ENCODE measurements at regions not wholly inside any gene's neighbourhood (a gene's known extent, or its start where the extent isn't known, plus 50 kb on each side); places are given as distances from the start of the nearest gene placed in this dataset.

DNA sequence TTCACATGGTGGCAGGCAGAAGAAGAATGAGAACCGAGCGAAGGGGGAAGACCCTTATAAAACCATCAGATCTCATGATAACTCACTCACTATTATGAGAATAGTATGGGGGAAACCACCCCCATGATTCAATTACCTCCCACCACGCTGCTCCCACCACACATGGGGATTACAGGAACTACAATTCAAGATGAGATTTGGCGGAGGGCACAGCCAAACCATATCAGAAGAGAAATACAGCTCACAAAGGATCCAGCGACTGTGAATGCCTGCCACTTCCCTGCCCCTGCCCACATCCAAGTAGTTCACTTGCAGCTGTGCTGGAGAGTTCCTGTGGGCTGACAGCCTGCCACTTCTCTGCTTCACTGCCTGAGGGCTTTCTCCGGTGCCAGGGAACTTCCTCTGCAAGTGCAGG, 148.7 kb downstream of the C7orf25 start:
- no peak overlapping the region for H3K27ac ChIP-seq
- 70 to 96% methylated on average over 5 of the region's 6 CpGs for WGBS, 2 donors (ENCODE audit: low coverage in 1 of 2)
- H3K9me3 ChIP-seq, result peaks cover 0 to 4% (median 2%) of the 10 kb centered on the region in 3 donors
- peaks cover 0 to 9% (median 0%) of the 10 kb centered on the region in 3 donors for H3K4me1 ChIP-seq
- TF ChIP-seq, protein P1, sequence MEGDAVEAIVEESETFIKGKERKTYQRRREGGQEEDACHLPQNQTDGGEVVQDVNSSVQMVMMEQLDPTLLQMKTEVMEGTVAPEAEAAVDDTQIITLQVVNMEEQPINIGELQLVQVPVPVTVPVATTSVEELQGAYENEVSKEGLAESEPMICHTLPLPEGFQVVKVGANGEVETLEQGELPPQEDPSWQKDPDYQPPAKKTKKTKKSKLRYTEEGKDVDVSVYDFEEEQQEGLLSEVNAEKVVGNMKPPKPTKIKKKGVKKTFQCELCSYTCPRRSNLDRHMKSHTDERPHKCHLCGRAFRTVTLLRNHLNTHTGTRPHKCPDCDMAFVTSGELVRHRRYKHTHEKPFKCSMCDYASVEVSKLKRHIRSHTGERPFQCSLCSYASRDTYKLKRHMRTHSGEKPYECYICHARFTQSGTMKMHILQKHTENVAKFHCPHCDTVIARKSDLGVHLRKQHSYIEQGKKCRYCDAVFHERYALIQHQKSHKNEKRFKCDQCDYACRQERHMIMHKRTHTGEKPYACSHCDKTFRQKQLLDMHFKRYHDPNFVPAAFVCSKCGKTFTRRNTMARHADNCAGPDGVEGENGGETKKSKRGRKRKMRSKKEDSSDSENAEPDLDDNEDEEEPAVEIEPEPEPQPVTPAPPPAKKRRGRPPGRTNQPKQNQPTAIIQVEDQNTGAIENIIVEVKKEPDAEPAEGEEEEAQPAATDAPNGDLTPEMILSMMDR (IDR thresholded peaks at IDR 0.05), result no peak
- TF ChIP-seq EP300 (IDR thresholded peaks at IDR 0.05) (no peak), POLR2A (IDR thresholded peaks at IDR 0.05) (no peak), POLR2AphosphoS5 (IDR thresholded peaks at IDR 0.05) (no peak)
- no peaks in the 10 kb centered on the region for H3K27me3 ChIP-seq
- H3K36me3 ChIP-seq, result no peaks in the 10 kb centered on the region
- H3K4me3 ChIP-seq, result no peak overlapping the region
- no peak for ATAC-seq

DNA sequence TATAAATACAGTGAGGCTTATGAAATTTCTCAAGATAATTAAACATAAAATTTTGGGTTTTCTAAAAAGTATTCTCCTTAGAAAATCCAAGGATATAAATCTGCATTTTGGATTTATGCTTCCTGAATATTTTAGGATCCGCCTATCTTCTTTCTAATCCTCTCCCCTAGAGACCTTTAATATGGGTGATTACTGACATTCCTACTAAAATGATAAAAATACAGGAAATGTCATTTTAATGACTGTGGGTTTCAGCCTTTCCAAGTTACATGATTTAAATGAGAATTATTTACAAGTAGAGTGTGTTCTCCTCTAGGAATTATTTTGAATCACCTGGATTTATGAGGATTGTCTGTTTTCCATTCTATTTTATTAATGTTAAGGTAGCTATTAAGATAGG, 150.4 kb downstream of the C7orf25 start:
- H3K27me3 ChIP-seq, result no peaks in the 10 kb centered on the region
- peaks cover 0 to 4% (median 2%) of the 10 kb centered on the region in 3 donors for H3K9me3 ChIP-seq
- no peak for ATAC-seq
- H3K4me3 ChIP-seq, result no peak overlapping the region
- WGBS, 2 donors (ENCODE audit: low coverage in 1 of 2), result 67 to 86% methylated on average over 1 of the region's 1 CpG
- TF ChIP-seq POLR2A (IDR thresholded peaks at IDR 0.05), result no peak
- TF ChIP-seq, protein P1 (IDR thresholded peaks at IDR 0.05), result no peak
- TF ChIP-seq EP300 (IDR thresholded peaks at IDR 0.05), result no peak
- no peak for TF ChIP-seq POLR2AphosphoS5 (IDR thresholded peaks at IDR 0.05)
- peaks cover 0 to 5% (median 0%) of the 10 kb centered on the region in 3 donors for H3K4me1 ChIP-seq
- H3K27ac ChIP-seq, result no peak overlapping the region
- no peaks in the 10 kb centered on the region for H3K36me3 ChIP-seq

DNA sequence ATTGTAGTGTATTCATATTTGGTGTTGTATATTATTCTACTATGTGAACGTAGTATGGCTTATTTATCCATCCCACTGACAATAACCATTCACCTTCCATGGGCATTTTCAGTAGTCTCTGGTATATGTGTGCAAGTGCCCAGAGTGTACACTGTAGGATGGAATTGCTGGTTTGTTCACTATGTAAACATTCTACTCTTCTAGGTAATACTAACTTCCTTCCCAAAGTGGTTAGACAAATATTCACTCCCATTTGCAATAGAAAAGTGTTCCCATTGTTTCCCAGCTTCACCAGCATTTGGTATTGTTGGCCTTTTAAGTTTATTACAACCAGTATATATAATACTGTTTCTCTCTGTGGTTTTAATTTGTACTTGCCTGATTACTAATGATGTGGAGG, 153.7 kb downstream of the C7orf25 start:
- no peaks in the 10 kb centered on the region for H3K4me1 ChIP-seq
- H3K4me3 ChIP-seq, result no peak overlapping the region
- H3K9me3 ChIP-seq, result peaks cover 0 to 4% (median 2%) of the 10 kb centered on the region in 3 donors
- TF ChIP-seq, protein P1 (IDR thresholded peaks at IDR 0.05), result no peak
- TF ChIP-seq EP300 (IDR thresholded peaks at IDR 0.05) (no peak), POLR2AphosphoS5 (IDR thresholded peaks at IDR 0.05) (no peak), POLR2A (IDR thresholded peaks at IDR 0.05) (no peak)
- no peaks in the 10 kb centered on the region for H3K27me3 ChIP-seq
- 90 to 100% methylated on average over 1 of the region's 1 CpG for WGBS, 2 donors (ENCODE audit: low coverage in 1 of 2)
- ATAC-seq, result no peak
- no peaks in the 10 kb centered on the region for H3K36me3 ChIP-seq
- H3K27ac ChIP-seq, result no peak overlapping the region

DNA sequence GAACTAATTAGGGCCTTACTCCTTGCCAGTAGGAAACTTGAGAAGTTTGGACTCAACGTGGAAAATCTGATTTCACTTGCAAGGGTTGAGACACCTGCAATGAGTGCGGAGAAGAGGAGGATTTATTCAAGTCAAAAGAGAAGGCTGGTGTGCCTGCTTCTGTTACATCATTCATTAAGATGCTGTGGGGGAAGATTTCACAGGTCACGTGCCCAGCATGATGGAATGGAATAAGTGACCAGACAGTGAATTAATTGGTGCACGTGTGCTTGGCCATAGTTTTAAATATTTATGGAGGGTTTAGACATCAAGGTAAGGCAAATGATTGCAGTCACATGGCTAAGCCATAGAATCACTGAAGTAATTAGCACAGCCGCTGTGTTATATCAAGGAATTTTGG, 155.0 kb downstream of the C7orf25 start:
- no peaks in the 10 kb centered on the region for H3K4me1 ChIP-seq
- TF ChIP-seq, protein P1 (IDR thresholded peaks at IDR 0.05), result no peak
- no peak for TF ChIP-seq POLR2AphosphoS5 (IDR thresholded peaks at IDR 0.05)
- 64 to 74% methylated on average over 5 of the region's 5 CpGs for WGBS, 2 donors (ENCODE audit: low coverage in 1 of 2)
- H3K27me3 ChIP-seq, result no peaks in the 10 kb centered on the region
- no peak for ATAC-seq
- no peak overlapping the region for H3K27ac ChIP-seq
- H3K9me3 ChIP-seq, result peaks cover 0 to 4% (median 2%) of the 10 kb centered on the region in 3 donors
- H3K4me3 ChIP-seq, result no peak overlapping the region
- no peaks in the 10 kb centered on the region for H3K36me3 ChIP-seq

DNA sequence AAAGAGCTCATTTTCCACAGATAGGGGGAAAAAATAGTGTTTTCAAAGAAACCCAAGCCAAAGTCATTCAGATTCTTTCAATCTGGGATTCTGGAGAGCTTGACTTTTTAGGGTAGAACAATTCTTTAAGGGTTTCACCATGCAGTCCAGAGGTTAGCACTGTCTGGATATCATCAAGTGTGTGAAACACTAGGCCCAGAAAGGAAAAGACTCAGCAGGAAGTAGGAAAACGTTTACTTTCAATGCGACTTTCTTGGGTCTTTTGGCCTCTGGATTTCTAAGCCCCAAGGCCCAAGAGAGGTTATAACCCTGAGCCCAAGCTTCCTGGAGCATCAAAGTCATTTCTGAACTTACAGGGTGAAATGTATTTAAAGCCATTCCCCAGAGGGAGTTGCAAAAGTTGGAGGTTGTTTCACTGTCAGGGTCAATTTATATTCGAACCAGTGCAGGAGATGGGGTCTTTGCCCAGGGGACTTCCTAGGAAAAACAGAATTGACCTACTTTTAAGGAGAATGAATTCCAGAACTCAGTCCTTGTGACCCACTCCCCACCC, 158.0 kb downstream of the C7orf25 start:
- no peaks in the 10 kb centered on the region for H3K27me3 ChIP-seq
- no peak overlapping the region for H3K27ac ChIP-seq
- H3K9me3 ChIP-seq, result peaks cover 0 to 3% (median 2%) of the 10 kb centered on the region in 3 donors
- no peak for ATAC-seq
- no peaks in the 10 kb centered on the region for H3K4me1 ChIP-seq
- WGBS, 2 donors (ENCODE audit: low coverage in 1 of 2), result 21 to 74% methylated on average over 3 of the region's 3 CpGs
- H3K4me3 ChIP-seq, result no peak overlapping the region
- TF ChIP-seq EP300 (IDR thresholded peaks at IDR 0.05) (no peak), POLR2A (IDR thresholded peaks at IDR 0.05) (no peak), POLR2AphosphoS5 (IDR thresholded peaks at IDR 0.05) (no peak)
- TF ChIP-seq, protein P1 (IDR thresholded peaks at IDR 0.05), result no peak
- no peaks in the 10 kb centered on the region for H3K36me3 ChIP-seq

Data from gastroesophageal sphincter (tissue), 4 donors.